NCI-H1930 (cell line): ENCODE measurements at regions not wholly inside any gene's neighbourhood (a gene's known extent, or its start where the extent isn't known, plus 50 kb on each side); places are given as distances from the start of the nearest gene placed in this dataset.
"Not testable (repeated sequence)": the region's sequence is repeated elsewhere in the genome, so short reads cannot be mapped to it uniquely, and the experiment has no call there.

Experiments
- DNase-seq, 2 experiments: peaks; one replicate each; lab custom pipeline; 2025; lab: John Stamatoyannopoulos, UW

DNA sequence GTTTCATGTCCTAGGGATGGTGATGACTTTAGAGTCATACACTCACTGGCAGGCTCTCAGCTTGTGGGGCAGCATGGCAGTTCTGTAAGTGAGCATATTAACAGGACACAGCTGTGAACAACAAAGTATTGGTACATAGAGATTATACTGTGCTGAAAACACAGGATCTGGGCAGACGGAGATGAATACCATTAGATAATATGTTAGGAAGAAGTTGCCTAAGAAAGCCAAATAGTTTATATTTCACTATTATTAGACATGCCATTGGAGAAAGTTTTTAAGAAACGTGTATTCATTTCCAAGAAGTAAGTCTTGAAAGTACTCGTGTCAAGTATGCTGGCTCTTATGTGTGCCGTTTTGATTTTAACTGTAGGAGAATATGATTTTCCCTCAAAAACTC, 274.5 kb downstream of the INHBA start:
- no peak for DNase-seq

DNA sequence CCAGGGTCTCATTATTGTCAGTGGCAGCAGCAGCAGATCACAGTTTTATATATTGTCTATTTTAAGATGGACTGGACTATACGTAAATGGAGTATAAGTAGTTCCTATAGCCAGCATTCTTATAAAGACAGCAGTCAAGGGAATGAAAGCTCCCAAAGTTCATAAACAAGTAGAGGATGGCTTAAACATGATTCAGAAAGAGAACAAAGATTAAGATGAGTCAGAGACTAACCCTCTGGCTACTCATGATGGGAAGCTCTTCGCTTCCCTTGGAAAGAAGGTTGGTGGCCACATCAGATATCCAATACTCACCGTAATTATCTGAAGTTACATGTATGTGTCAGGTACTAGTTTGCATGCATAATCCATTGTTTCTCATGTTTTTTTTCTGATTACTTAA, 277.0 kb downstream of the INHBA start:
- no peak for DNase-seq

DNA sequence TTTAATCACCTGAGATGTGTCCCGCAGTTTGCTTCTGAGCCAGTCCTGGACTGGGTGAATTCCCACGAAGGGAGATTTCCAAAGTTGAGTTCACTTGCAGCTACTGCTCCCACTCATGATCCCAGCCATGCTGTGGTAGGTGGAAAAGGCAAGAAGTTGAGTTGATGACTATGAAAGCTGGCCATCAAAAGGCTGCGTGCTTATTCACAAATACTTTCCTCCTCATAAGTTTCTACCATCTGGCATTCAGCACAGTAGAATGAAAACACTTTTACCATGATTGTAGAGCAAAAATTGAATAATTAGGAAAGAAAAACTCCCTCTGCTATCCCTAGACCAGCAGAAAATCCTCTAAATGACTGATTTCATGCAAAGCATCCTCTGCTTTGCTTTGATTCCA, 281.8 kb downstream of the INHBA start:
- no peak for DNase-seq

DNA sequence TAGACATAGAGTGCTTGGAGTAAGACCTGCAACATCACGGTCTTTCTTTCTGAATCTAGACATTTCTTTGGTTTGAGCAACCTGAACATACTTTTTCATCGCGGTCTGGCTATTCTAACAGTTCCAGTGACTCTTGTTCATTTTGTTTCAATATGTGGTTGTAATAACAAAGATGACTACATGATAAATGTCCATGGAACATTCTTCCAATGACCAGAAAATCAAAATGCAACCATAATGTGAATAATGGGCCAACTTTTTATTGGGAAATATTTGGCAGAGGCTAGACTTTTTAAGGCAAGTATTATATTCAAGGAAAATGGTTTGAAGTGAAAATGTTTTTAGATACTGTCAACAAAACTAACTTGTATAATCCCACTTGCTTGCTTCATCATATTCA, 282.5 kb downstream of the INHBA start:
- no peak for DNase-seq

DNA sequence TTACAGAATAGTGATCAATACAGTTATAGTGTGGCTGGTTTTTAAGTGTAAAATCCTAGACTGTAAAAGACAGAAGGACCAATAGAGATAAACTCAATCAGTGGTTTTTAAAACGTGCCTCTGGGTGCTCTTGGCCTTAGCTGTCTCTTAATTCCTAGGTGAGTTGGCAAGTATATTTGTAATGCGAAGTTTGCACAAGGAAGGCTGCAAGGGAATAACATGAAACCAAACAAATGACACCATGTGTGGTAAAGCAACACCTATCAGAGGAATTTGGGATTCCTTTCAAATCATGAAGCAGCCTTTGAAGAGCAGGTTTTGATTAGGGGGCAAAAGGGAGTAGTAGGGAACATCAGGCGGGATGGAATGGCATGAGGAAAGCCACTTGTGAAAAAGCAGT, 284.6 kb downstream of the INHBA start:
- DNase-seq = no peak

DNA sequence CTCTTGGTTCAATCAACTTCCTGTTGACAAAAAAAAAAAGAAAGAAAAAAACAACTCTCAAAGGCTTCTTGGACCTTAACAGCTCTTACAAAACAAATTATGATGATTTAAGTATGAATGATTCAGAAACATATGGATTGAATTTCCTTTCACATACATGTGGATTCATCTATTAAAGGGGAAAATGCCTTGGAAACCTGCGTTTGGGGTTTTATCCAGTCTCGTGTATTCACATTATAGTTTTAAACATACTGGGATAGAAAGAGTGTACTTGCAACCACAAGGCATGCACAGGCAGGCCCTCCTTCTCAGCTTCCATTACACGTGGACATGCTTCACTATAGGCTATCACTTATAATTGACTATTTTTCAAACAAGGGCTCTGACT, 286.7 kb downstream of the INHBA start:
- no peak for DNase-seq

- no peak for DNase-seq
These were observed 287.3 kb downstream of the INHBA start for GRCh38 chr7:41415471-41416207.

DNA sequence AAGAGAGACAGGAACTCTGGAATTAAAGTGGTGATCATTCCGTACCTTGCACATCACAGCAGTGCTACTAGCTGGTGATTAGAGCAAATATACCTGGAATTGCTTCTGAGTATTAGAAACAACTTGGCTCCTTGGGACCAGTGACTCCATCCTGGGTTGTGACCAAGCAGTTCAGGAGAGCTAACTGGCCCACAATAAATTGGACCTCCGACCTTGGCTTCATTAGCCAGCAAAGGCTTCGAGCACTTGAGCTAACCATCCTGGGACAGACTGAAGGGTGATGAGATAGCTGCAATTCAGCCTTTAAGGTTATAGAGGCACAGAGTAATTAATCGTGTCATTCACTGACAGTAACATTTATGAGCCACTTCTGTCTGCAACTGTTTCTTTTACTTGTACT, 287.8 kb downstream of the INHBA start:
- no peak for DNase-seq

- no peak for DNase-seq
These were observed 298.4 kb downstream of the INHBA start for GRCh38 chr7:41404375-41405074.

DNA sequence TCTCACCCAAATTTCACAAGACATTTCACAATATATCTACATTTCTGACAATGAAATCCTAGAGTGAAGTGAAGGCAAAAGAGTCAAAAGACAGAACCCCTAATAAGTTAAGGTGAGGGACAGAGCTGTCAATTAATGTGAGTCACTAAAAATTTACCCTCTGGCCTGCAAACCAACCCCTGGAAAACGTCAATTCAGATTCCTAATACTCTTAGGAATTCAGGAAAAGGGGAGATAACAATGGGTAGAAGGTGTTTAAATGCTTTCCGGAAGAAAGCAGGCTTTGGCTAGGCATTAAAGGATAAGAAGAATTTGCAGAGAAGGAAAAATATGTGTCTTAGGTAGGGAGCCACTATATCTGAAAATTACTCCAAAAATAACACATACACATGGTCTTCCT, 299.6 kb downstream of the INHBA start:
- DNase-seq = no peak

- DNase-seq = no peak
These were observed 301.1 kb downstream of the INHBA start for GRCh38 chr7:41401833-41402232.

DNA sequence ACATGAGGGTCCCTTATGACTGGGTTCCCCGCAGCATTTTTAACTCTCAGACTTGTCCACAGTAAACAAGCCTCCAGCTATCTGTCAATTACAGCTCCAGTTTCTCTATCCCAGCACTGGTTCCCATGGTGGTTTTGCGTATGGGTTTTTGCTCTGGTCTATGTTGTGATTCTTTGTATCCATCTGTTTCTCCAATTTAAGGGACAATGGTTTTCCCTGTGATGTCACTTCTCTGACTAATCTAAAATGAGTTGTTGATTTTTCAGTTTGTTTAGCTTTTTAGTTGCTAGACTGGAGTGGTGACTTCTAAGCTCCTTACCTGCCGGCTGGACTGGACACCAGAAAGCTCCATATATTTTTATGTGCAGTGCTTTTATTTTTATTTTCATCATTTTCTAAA, 303.7 kb downstream of the INHBA start:
- DNase-seq = no peak

DNA sequence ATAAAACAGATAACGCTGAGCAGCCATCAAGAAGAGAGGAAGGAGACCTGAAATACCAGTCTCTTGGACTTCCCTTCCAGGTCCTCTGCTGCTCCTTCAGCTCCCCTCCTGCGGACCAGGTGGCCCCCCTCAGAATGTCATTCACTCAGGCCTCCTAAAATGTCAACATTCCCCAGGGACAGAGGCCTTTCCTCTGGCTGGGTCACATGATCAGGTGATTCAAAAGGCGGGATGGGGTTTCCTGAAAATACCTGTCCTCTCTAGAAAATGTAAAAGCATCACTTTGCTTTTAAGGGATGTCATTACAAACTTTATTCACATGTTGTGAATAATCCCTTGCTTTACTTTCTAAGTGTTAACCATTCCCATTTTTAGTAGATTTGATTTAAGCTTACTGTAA, 311.1 kb downstream of the INHBA start:
- DNase-seq = no peak

- DNase-seq = not testable (repeated sequence)
These were observed 314.0 kb downstream of the INHBA start for GRCh38 chr7:41388933-41389332.

GRCh38 chr7:41385996-41386395, 316.9 kb downstream of the INHBA start:
- no peak for DNase-seq

GRCh38 chr7:41384418-41384817, 318.5 kb downstream of the INHBA start:
- DNase-seq = no peak

- DNase-seq = no peak
These were observed 319.3 kb downstream of the INHBA start for GRCh38 chr7:41383596-41383995.

GRCh38 chr7:41378156-41378555, 324.7 kb downstream of the INHBA start:
- DNase-seq = no peak

DNA sequence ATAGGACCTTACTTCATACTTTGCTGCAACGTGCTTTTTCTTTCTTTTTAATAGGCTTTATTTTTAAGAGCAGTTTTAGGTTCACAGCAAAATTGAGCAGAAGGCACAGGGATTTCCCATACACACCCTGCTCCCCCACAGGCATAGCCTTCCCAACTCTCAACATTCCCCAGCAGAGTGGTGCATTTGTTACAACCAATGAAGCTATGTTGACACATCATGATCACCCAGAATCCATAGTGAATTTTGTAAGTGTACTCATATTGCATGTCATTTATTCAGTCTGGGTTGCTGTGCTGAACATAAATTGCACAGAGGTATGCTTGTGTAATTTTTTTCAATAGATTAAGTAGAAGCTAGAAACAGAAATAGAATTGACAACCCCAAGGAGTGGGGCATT, 327.3 kb downstream of the INHBA start:
- no peak for DNase-seq

DNA sequence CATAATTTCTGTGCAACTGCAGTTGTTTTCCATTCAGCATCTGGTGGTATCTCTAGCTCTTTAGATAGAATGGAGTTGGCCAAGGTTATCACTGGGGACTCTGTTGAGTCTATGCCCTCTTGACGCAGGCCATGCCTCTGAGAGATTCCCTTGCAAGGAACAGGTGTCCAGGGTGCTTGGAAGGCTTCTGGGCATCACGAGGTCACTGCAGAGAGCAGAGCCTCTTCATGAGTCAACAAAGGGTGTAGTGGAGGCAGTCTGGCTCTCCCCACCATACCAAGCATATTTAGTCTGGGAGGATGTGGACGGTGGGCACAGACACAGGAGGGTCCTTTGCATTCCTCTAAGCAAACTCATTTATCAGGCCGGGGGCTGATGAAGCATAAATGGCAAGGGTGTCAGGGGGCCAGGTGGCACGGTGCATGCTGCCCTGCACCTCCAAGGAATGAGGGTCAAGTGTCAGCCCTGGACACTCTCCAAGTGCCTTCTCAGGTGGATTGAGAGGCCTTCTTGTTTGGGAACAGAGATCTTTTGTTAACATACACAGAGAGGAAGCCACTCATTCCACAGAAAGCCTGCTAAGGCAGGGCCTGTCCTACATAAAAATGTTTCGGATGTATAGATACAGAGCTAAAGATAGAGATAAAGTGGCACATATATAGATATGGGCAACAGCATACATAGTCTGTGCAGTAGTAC, 328.6 kb downstream of the INHBA start:
- no peak for DNase-seq

GRCh38 chr7:41367967-41368882, 334.7 kb downstream of the INHBA start:
- DNase-seq = no peak

DNA sequence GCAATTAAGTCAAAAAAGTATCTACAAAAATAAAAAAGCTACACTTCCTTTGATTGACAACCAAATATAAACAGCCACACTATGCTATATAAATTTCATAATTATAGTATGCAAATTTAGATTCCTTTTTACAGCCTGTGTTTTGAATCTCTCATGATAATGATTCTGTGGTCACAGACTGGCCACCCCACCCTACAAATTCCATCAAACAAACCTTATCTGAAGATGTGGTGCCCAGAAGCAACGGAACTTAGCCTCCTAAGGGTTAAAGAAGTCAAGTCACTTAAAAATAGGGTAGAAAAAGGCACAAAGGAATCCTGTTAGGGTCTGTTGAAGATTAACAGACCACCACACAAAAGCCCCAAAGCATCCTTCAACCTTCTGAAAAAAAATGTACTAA, 351.8 kb downstream of the INHBA start:
- DNase-seq = no peak
